HG02852 (cell line): ENCODE measurements at regions not wholly inside any gene's neighbourhood (a gene's known extent, or its start where the extent isn't known, plus 50 kb on each side); places are given as distances from the start of the nearest gene placed in this dataset.
"Not testable (repeated sequence)": the region's sequence is repeated elsewhere in the genome, so short reads cannot be mapped to it uniquely, and the experiment has no call there.

Experiments
- ATAC-seq: cut with Tn5 transposase; IDR thresholded peaks from one replicate; pipeline ENCODE4 v1.9.1; 2021; ENCODE audit warnings: mild to moderate bottlenecking, moderate library complexity; ENCODE audit not compliant: unreplicated experiment

GRCh38 chr22:47329727-47330650, 567.5 kb downstream of the TBC1D22A start:
- ATAC-seq = no peak

- no peak for ATAC-seq
Observed at GRCh38 chr22:47328550-47329243, 566.2 kb downstream of the TBC1D22A start.

- ATAC-seq = no peak
Observed at GRCh38 chr22:47327241-47327640, 564.8 kb downstream of the TBC1D22A start.

GRCh38 chr22:47325249-47325648, 562.8 kb downstream of the TBC1D22A start:
- ATAC-seq = no peak

GRCh38 chr22:47324435-47324990, 562.1 kb downstream of the TBC1D22A start:
- no peak for ATAC-seq

GRCh38 chr22:47323518-47323917, 561.1 kb downstream of the TBC1D22A start:
- ATAC-seq = no peak

GRCh38 chr22:47322854-47323253, 560.4 kb downstream of the TBC1D22A start:
- no peak for ATAC-seq

GRCh38 chr22:47320560-47320959, 558.1 kb downstream of the TBC1D22A start:
- ATAC-seq = no peak

- no peak for ATAC-seq
Observed at GRCh38 chr22:47318041-47318737, 555.7 kb downstream of the TBC1D22A start.

- ATAC-seq = no peak
Observed at GRCh38 chr22:47315862-47316419, 553.5 kb downstream of the TBC1D22A start.

GRCh38 chr22:47310601-47311000, 548.2 kb downstream of the TBC1D22A start:
- ATAC-seq = no peak

- ATAC-seq = no peak
Observed at GRCh38 chr22:47309946-47310345, 547.5 kb downstream of the TBC1D22A start.

- no peak for ATAC-seq
Observed at GRCh38 chr22:47309476-47309875, 547.0 kb downstream of the TBC1D22A start.

- ATAC-seq = no peak
Observed at GRCh38 chr22:47308886-47309285, 546.4 kb downstream of the TBC1D22A start.

GRCh38 chr22:47307822-47308221, 545.4 kb downstream of the TBC1D22A start:
- no peak for ATAC-seq

- no peak for ATAC-seq
Observed at GRCh38 chr22:47307326-47307725, 544.9 kb downstream of the TBC1D22A start.

GRCh38 chr22:47304854-47305253, 542.4 kb downstream of the TBC1D22A start:
- no peak for ATAC-seq

GRCh38 chr22:47304191-47304831, 541.9 kb downstream of the TBC1D22A start:
- no peak for ATAC-seq

- no peak for ATAC-seq
Observed at GRCh38 chr22:47303161-47303890, 540.9 kb downstream of the TBC1D22A start.

- not testable (repeated sequence) for ATAC-seq
Observed at GRCh38 chr22:47302587-47302986, 540.1 kb downstream of the TBC1D22A start.
